Activated CD4-positive, alpha-beta memory T cell treated with anti-CD3 and anti-CD28 coated beads for 36 hours (primary cell): ENCODE measurements at regions not wholly inside any gene's neighbourhood (a gene's known extent, or its start where the extent isn't known, plus 50 kb on each side); places are given as distances from the start of the nearest gene placed in this dataset.
"Not testable (repeated sequence)": the region's sequence is repeated elsewhere in the genome, so short reads cannot be mapped to it uniquely, and the experiment has no call there.

Source experiments
- CTCF ChIA-PET: fragments of 350-600 bp; sonication (Branson Sonifier 250); formaldehyde crosslinking; loops from one replicate; lab custom pipeline; 2021; ENCODE audit warnings: antibody characterized with exemption, inconsistent platforms; lab: Charles Lee
- POLR2A ChIA-PET: fragments of 350-600 bp; sonication (Branson Sonifier 250); formaldehyde crosslinking; loops from one replicate; lab custom pipeline; 2021; ENCODE audit warnings: antibody characterized with exemption; lab: Charles Lee
- DNase-seq: peaks from one replicate; pipeline ENCODE4 v3.0.0-alpha.2; 2020
- H3K27ac Mint-ChIP-seq: one replicate; pipeline ENCODE4 v1.8.0; 2021; ENCODE audit warnings: mixed read lengths
- H3K27me3 Mint-ChIP-seq: one replicate; pipeline ENCODE4 v1.8.0; 2021; ENCODE audit warnings: mixed read lengths
- H3K36me3 Mint-ChIP-seq: one replicate; pipeline ENCODE4 v1.8.0; 2021; ENCODE audit warnings: mixed read lengths
- H3K4me1 Mint-ChIP-seq: one replicate; pipeline ENCODE4 v1.8.0; 2021; ENCODE audit warnings: low read depth, mixed read lengths
- H3K4me3 Mint-ChIP-seq: one replicate; pipeline ENCODE4 v1.8.0; 2021; ENCODE audit warnings: mild to moderate bottlenecking, mixed read lengths
- H3K9me3 Mint-ChIP-seq: one replicate; pipeline ENCODE4 v1.8.0; 2021; ENCODE audit warnings: mixed read lengths
- intact Hi-C: fragments of 100-400 bp; cut with micrococcal nuclease; formaldehyde crosslinking; loops from one replicate; pipeline ENCODE4 v1.15.1; 2023

DNA sequence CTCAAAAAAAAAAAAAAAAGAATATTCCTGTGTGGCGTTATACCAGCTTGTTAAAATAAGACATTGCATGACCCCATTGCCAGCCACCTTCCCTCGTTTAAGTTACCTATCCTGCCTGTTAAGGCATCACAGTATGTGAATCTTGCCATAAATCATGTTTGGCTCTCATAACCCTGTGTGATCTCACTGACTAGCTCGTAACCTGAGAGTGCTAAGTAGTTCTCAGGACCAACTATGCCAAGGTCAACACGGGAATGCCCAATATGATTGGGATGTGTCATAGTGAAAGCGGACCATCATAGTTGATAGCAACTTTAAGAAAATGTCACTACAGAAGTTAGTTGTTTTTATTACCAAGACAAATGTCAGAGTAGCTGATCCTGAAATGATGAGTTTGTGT, 796.8 kb upstream of the CDH18 start:
- H3K27me3 Mint-ChIP-seq, DNase-seq, POLR2A ChIA-PET, H3K4me1 Mint-ChIP-seq, H3K27ac Mint-ChIP-seq, CTCF ChIA-PET, H3K4me3 Mint-ChIP-seq, H3K9me3 Mint-ChIP-seq, intact Hi-C loops, H3K36me3 Mint-ChIP-seq: not testable (repeated sequence)

DNA sequence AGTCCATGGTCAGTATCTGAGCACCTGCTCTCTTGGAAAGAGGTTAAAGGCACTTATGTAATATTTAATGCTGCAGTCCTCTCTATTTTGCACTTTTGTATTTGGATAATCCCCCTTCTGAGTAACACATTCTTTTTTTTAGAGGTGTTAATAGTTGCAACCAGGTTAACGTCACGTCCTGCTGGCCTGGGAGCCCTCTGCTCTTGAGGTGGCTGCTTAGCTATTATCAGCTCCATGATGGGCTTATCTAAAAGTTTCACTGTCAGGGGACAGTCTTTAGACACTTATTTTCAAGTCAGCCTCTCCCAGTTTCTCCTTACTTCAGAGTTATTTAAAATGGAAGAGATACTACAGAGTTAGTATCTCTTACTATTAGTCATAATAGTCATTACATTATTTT, 795.5 kb upstream of the CDH18 start:
- H3K36me3 Mint-ChIP-seq, H3K4me1 Mint-ChIP-seq, DNase-seq, H3K4me3 Mint-ChIP-seq, CTCF ChIA-PET, POLR2A ChIA-PET, H3K27ac Mint-ChIP-seq, intact Hi-C loops, H3K9me3 Mint-ChIP-seq, H3K27me3 Mint-ChIP-seq: not testable (repeated sequence)

DNA sequence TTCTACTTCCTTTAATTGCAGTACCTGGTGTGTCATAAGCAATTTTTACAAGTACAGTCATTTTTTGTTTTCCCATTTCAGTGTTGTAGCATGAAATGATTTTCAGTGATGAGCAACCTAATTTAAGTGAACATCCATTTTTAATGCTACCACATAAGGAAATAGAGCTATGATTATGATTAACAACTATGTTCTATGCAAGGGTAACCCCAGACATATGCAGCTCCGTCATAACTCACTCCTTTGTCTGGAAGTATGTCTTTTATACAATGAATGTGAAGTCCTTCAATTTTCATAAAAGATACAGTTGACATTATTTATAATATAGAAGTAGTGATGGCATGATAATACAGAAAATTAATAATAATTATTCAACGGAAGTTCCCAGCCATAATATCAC, 783.3 kb upstream of the CDH18 start:
- H3K27me3 Mint-ChIP-seq, POLR2A ChIA-PET, H3K27ac Mint-ChIP-seq, CTCF ChIA-PET, H3K9me3 Mint-ChIP-seq, intact Hi-C loops, H3K4me1 Mint-ChIP-seq, H3K36me3 Mint-ChIP-seq, DNase-seq, H3K4me3 Mint-ChIP-seq: not testable (repeated sequence)

DNA sequence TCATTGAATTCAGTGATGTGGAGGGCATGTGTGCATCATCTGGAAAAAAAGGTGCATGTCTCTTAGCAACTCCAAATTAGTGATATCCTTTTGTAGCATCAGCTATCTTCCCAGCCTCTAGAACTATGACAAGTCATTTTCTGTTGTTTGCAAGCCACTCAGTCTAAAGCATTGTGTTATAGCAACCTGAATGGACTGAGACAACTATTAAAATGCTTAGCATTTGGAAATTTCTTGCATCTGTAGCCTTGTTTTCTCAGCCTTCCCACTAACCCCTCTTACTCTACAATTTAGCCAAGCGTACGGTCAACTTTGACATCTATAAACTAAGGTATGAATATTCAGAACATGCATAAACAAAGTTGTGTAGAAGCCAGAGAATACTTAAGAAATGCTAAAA, 777.1 kb upstream of the CDH18 start:
- intact Hi-C loops, H3K36me3 Mint-ChIP-seq, H3K27ac Mint-ChIP-seq, CTCF ChIA-PET, DNase-seq, H3K4me3 Mint-ChIP-seq, H3K4me1 Mint-ChIP-seq, POLR2A ChIA-PET, H3K27me3 Mint-ChIP-seq, H3K9me3 Mint-ChIP-seq: not testable (repeated sequence)

DNA sequence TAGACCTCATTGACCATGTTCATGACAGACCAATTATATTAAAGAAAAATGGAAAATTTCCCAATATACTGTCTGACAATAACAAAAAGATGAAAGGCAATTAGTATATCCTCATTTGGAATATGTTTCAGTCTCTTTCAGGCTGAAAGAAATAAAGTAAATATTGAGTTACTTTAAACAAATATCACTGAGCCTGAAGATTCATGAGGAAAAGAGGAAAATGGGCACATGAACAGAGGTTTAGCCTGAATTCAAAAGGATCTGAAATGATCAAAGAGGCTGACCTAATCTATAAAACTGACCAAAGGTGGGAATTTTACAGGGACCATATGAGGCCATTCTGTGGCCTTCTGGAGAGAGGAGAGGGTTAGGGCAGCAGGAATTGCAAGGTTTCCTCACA, 771.5 kb upstream of the CDH18 start:
- H3K27ac Mint-ChIP-seq, CTCF ChIA-PET, POLR2A ChIA-PET, H3K27me3 Mint-ChIP-seq, H3K36me3 Mint-ChIP-seq, H3K9me3 Mint-ChIP-seq, H3K4me3 Mint-ChIP-seq, intact Hi-C loops, H3K4me1 Mint-ChIP-seq, DNase-seq: not testable (repeated sequence)

DNA sequence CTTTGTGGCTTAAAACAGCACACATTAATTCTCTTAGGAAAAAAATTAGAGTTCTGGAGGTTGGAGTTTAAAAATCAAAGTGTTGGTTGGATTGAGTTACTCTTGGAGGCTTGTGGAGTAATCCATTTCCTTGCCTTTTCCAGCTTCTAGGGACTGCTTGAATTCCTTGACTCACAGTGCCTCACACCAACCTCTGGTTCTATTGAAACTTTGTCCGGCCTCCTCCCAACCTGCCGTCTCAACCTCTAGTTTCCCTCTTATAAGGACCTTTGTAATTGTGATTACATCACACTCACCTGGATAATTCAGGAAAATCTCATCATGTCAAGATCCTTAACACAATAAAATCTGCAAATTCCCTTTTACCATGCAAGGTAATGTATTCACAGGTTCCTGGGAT, 764.2 kb upstream of the CDH18 start:
- CTCF ChIA-PET, H3K36me3 Mint-ChIP-seq, H3K9me3 Mint-ChIP-seq, H3K4me3 Mint-ChIP-seq, POLR2A ChIA-PET, H3K4me1 Mint-ChIP-seq, intact Hi-C loops, H3K27me3 Mint-ChIP-seq, H3K27ac Mint-ChIP-seq, DNase-seq: not testable (repeated sequence)

DNA sequence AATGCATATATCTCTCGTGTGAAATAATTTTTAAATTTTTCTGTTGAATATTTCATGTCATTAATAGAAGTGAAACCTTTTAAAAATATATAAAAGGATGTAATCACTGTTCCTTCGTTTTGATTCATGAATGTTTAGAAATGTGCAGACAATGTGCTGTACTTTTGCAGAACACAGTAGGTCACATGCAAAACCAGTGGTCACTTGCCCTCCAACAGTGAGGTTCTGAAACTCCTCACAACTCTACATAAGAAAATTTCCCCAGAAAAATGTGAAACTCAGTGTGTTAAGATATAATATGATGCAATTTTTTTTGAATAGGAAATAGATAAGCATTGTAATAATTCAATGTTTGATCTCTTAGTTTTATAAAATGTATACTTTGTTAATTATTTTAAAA, 747.7 kb upstream of the CDH18 start:
- H3K27me3 Mint-ChIP-seq, H3K4me3 Mint-ChIP-seq, CTCF ChIA-PET: not testable (repeated sequence)

DNA sequence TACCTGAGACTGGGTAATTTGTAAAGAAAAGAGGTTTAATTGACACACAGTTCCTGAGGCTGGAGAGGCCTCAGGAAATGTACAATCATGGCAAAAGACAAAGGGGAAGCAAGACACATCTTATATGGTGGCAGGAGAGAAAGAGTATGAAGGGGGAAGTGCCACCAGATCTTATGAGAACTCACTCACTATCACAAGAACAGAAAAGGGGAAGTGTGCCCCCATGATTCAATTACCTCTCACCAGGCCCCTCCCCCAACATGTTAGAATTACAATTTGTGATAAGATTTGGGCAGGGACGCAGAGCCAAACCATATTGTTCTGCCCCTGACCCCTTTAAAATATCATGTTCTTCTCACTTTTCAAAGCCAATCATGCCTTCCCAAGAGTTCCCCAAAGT, 744.2 kb upstream of the CDH18 start:
- H3K27ac Mint-ChIP-seq, DNase-seq, H3K36me3 Mint-ChIP-seq, POLR2A ChIA-PET, H3K27me3 Mint-ChIP-seq, intact Hi-C loops, H3K4me1 Mint-ChIP-seq, CTCF ChIA-PET, H3K4me3 Mint-ChIP-seq, H3K9me3 Mint-ChIP-seq: not testable (repeated sequence)

More for the DNA sequence above, 747.7 kb upstream of the CDH18 start:
- POLR2A ChIA-PET, H3K36me3 Mint-ChIP-seq, H3K27ac Mint-ChIP-seq, H3K4me1 Mint-ChIP-seq, intact Hi-C loops, H3K9me3 Mint-ChIP-seq, DNase-seq: not testable (repeated sequence)

DNA sequence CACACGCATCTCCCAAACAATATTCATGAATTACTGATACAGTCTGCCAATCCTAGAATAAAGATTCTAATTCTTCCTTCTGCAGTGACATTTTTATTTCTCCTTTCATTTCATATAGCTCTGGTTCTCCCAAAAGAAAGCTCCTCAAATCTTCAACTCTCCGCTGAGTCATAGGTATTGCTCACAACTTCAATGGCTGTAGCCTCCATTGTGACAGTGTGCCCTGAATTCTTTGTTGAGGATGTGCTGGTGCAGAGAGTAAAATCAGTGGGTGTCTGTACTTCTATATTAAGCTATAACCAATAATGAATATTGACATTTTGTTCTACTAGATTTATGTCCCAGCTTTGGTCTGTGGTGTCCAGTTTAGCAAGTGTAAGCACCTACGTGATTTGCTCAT, 733.3 kb upstream of the CDH18 start:
- H3K4me1 Mint-ChIP-seq, H3K27me3 Mint-ChIP-seq, H3K36me3 Mint-ChIP-seq, intact Hi-C loops, H3K9me3 Mint-ChIP-seq, H3K27ac Mint-ChIP-seq, H3K4me3 Mint-ChIP-seq, DNase-seq, POLR2A ChIA-PET, CTCF ChIA-PET: not testable (repeated sequence)

DNA sequence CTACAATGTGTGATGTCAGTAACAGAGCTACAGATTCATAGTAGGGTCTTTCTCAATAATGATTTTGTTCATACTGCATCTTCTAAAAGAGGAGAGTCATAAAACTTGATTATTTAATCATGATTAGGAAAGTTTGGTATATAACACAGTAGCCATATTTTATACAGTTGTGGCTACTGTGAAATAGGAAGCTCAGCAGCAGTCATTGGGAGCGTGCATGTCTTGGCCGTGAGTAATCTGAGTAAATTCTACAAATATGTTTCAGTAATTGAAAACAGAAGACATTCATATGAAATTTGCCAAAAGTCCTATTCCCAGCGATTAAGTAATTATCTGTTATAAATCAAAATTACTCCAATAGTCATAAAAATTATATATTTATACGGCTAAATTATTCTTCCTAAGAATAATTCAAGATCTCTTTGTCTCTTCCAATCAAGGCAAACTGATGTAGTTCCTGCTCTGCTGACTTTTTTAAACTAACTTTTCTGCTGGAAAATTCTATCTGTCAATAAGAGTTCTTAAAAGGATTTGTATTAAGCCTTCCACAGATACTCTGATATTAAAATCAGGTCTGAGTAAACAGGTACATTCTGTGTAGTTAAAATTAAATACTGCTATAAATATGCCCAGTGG, 723.6 kb upstream of the CDH18 start:
- H3K36me3 Mint-ChIP-seq, POLR2A ChIA-PET, H3K4me3 Mint-ChIP-seq, H3K27ac Mint-ChIP-seq, DNase-seq, H3K9me3 Mint-ChIP-seq, intact Hi-C loops, CTCF ChIA-PET, H3K27me3 Mint-ChIP-seq, H3K4me1 Mint-ChIP-seq: not testable (repeated sequence)

DNA sequence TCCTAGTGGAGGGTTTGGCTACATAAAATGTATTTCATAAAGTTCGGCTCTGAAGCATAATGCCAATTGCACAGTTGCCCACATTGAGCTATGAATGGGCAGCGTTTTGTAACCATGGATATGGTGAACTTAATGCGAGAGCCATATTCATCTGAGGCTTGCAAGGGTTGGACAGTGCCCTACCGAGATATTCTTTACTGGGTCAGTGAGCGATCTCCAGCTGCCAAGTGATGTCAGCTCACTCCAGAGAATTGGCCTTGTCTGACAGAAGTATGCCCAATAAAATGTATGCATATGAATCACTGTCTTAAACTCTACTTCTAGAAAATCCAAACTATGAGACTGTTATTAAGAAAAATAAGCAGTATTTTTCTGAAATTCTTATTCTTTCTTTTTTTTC, 719.6 kb upstream of the CDH18 start:
- H3K27ac Mint-ChIP-seq, intact Hi-C loops: not testable (repeated sequence)

DNA sequence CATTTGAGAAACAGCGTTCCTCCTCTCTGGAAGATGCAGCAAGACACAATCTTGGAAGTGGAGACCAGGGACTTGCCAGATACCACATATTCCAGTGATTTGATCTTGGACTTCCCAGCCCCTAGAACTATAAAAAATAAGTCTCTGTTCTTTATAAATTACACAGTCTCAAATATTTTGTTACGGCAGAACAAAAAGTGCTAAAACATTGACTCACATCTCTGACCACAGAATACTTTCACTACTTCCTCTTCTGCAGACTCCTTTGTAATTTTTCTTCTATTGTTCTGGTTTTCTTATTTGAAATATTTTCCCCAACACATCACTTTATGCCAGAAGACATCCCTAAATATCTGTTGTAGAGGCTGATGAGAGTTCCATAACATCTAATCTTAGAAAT, 706.1 kb upstream of the CDH18 start:
- no peaks in the 10 kb centered on the region for H3K27me3 Mint-ChIP-seq
- peaks cover 12% of the 10 kb centered on the region for H3K9me3 Mint-ChIP-seq
- POLR2A ChIA-PET = no interaction called here
- no peaks in the 10 kb centered on the region for H3K4me1 Mint-ChIP-seq
- no peak overlapping the region for H3K27ac Mint-ChIP-seq
- no peaks in the 10 kb centered on the region for H3K36me3 Mint-ChIP-seq
- no peak for DNase-seq
- no peak overlapping the region for H3K4me3 Mint-ChIP-seq
- intact Hi-C loops = no loop called here
- CTCF ChIA-PET = no interaction called here

More for the DNA sequence above, 719.6 kb upstream of the CDH18 start:
- H3K9me3 Mint-ChIP-seq, DNase-seq, H3K27me3 Mint-ChIP-seq, H3K4me3 Mint-ChIP-seq, H3K36me3 Mint-ChIP-seq, H3K4me1 Mint-ChIP-seq, CTCF ChIA-PET, POLR2A ChIA-PET: not testable (repeated sequence)

DNA sequence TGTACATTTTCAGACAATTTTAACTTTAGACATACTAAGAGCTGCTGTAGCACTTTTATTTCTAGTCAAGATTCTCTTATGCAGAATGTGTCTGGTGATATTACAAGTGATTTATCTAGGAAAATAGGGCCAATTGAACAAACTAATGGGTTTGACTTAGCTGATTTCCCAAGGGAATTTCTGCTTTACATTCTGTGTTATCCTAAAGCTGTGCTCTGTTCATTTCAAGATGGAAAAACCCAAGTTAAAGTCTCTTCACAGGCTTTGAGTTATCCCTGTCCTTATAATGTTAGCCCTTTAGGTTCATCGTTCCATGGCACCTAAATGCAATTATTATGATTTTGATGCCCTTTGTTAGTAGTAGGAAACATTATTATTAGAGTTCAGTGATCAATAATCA, 704.9 kb upstream of the CDH18 start:
- CTCF ChIA-PET = no interaction called here
- POLR2A ChIA-PET = no interaction called here
- intact Hi-C loops = no loop called here

More for the DNA sequence above, 704.9 kb upstream of the CDH18 start:
- Mint-ChIP-seq H3K27ac (no peak overlapping the region), H3K4me3 (no peak overlapping the region), H3K9me3 (peaks cover 19% of the 10 kb centered on the region), H3K36me3 (no peaks in the 10 kb centered on the region), H3K27me3 (no peaks in the 10 kb centered on the region), H3K4me1 (no peaks in the 10 kb centered on the region)
- DNase-seq = no peak
